ENCODE measurements at regions not wholly inside any gene's neighbourhood (a gene's known extent, or its start where the extent isn't known, plus 50 kb on each side); places are given as distances from the start of the nearest gene placed in this dataset.

DNA sequence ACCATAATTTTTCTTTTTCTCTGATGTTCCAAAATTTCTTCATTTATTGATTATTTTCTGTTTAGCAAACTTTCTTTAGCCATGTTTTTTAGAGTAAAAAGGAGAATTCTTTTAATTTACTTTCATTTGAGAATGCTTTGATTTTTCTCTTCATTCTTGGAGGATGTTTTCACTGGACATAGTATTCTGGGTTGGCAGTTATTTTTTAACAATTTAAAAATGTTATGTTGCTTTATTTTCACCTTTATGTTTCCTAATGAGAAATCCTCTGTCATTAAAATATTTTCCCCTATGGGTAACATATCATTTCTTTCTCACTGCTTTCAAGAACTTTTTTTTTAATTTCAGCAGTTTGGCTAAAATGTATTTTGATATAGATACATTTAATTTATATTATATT lies 631.4 kb upstream of the CDH2 start:
- TF ChIP-seq, protein P1, sequence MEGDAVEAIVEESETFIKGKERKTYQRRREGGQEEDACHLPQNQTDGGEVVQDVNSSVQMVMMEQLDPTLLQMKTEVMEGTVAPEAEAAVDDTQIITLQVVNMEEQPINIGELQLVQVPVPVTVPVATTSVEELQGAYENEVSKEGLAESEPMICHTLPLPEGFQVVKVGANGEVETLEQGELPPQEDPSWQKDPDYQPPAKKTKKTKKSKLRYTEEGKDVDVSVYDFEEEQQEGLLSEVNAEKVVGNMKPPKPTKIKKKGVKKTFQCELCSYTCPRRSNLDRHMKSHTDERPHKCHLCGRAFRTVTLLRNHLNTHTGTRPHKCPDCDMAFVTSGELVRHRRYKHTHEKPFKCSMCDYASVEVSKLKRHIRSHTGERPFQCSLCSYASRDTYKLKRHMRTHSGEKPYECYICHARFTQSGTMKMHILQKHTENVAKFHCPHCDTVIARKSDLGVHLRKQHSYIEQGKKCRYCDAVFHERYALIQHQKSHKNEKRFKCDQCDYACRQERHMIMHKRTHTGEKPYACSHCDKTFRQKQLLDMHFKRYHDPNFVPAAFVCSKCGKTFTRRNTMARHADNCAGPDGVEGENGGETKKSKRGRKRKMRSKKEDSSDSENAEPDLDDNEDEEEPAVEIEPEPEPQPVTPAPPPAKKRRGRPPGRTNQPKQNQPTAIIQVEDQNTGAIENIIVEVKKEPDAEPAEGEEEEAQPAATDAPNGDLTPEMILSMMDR (IDR thresholded peaks at IDR 0.05) = no peak
- no peak for TF ChIP-seq ZFX (IDR thresholded peaks at IDR 0.05; ENCODE audit: borderline replicate concordance)
